ENCODE measurements at regions not wholly inside any gene's neighbourhood (a gene's known extent, or its start where the extent isn't known, plus 50 kb on each side); places are given as distances from the start of the nearest gene placed in this dataset.

DNA sequence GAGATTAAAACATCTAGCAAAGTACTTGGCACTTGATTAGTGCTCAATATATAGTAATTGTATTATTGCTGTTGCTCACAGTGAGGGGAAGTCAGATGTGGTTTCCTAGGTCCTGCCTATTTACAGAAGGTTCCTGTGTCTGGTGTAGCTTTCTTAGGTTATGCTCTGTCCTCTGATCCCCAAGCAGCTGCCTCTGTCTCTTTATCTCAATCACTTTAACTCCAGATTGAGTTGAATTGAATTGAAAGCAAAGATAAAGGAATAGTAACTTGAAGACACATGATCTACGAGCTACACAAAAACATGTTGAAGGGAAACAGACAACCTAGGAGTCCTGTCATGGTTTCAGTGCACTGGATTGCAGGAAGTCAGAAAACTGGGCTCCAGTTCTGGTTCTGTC lies 113.9 kb upstream of the ADAMTSL1 start:
- Histone ChIP-seq H3K4me2 (ENCODE audit: low read depth, low read length) (no peak overlapping the region), H3K4me3 (replicated peaks in 1 of 3; ENCODE audit: insufficient read depth in 1 of 3, low read depth in 2 of 3, low read length in 3 of 3) (no peak overlapping the region), H4K20me1 (ENCODE audit: insufficient read depth, low read length) (no peaks in the 10 kb centered on the region), H3K79me2 (ENCODE audit: insufficient read depth, low read length) (no peaks in the 10 kb centered on the region), H3K9ac (ENCODE audit: insufficient read depth, low read depth, low read length) (no peak overlapping the region), H3K27ac (ENCODE audit: extremely low read length, insufficient read depth, low read length) (no peak overlapping the region), H3K27me3 (ENCODE audit: control insufficient read depth in 1 of 2, insufficient read depth in 2 of 2, low read length in 2 of 2) (no peaks in the 10 kb centered on the region), H2AFZ (ENCODE audit: low read length) (no peak overlapping the region), H3K4me1 (ENCODE audit: insufficient read depth, low read length) (no peaks in the 10 kb centered on the region), H3K9me3 (ENCODE audit: low read length) (no peaks in the 10 kb centered on the region), H3K36me3 (replicated peaks in 1 of 2; ENCODE audit: control insufficient read depth in 1 of 2, insufficient read depth in 2 of 2, low read length in 2 of 2) (no peaks in the 10 kb centered on the region)
- no peak for ATAC-seq
- POLR2A ChIA-PET, result no interaction called here
- CTCF ChIA-PET (ENCODE audit: low intra/inter-chr PET ratio, low total read pairs), result no interaction called here
- 0% methylated on average over 1 of the region's 1 CpG for WGBS (ENCODE audit: low lambda C conversion rate)
- no peak for FAIRE-seq
- in situ Hi-C loops (cut with HindIII; ENCODE audit: extremely low pct_ligation_motif_present, low pct_unique_long_range_greater_than_20kb), result no loop called here
- BruUV-seq (replicated peaks), result no TSS peak
- TF ChIP-seq, protein P1, sequence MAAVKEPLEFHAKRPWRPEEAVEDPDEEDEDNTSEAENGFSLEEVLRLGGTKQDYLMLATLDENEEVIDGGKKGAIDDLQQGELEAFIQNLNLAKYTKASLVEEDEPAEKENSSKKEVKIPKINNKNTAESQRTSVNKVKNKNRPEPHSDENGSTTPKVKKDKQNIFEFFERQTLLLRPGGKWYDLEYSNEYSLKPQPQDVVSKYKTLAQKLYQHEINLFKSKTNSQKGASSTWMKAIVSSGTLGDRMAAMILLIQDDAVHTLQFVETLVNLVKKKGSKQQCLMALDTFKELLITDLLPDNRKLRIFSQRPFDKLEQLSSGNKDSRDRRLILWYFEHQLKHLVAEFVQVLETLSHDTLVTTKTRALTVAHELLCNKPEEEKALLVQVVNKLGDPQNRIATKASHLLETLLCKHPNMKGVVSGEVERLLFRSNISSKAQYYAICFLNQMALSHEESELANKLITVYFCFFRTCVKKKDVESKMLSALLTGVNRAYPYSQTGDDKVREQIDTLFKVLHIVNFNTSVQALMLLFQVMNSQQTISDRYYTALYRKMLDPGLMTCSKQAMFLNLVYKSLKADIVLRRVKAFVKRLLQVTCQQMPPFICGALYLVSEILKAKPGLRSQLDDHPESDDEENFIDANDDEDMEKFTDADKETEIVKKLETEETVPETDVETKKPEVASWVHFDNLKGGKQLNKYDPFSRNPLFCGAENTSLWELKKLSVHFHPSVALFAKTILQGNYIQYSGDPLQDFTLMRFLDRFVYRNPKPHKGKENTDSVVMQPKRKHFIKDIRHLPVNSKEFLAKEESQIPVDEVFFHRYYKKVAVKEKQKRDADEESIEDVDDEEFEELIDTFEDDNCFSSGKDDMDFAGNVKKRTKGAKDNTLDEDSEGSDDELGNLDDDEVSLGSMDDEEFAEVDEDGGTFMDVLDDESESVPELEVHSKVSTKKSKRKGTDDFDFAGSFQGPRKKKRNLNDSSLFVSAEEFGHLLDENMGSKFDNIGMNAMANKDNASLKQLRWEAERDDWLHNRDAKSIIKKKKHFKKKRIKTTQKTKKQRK (IDR thresholded peaks at IDR 0.05; ENCODE audit: low read length), result no peak
- TF ChIP-seq ZNF556 (CRISPR knock-in tag; IDR thresholded peaks at IDR 0.05; ENCODE audit: borderline replicate concordance) (no peak), CHCHD3 (CRISPR knock-in tag; IDR thresholded peaks at IDR 0.05) (no peak), PHF21A (CRISPR knock-in tag; IDR thresholded peaks at IDR 0.05) (no peak), WIZ (CRISPR knock-in tag; IDR thresholded peaks at IDR 0.05) (no peak), ZMAT5 (CRISPR knock-in tag; IDR thresholded peaks at IDR 0.05; ENCODE audit: borderline replicate concordance, low read depth) (no peak), RAD21 (CRISPR knock-in tag; IDR thresholded peaks at IDR 0.05) (no peak), POLR2G (IDR thresholded peaks at IDR 0.05; ENCODE audit: low read depth, low read length) (no peak), ZFP37 (CRISPR knock-in tag; IDR thresholded peaks at IDR 0.05; ENCODE audit: borderline replicate concordance) (no peak), ZFY (CRISPR knock-in tag; IDR thresholded peaks at IDR 0.05) (no peak)
- TF ChIP-seq, protein P2, sequence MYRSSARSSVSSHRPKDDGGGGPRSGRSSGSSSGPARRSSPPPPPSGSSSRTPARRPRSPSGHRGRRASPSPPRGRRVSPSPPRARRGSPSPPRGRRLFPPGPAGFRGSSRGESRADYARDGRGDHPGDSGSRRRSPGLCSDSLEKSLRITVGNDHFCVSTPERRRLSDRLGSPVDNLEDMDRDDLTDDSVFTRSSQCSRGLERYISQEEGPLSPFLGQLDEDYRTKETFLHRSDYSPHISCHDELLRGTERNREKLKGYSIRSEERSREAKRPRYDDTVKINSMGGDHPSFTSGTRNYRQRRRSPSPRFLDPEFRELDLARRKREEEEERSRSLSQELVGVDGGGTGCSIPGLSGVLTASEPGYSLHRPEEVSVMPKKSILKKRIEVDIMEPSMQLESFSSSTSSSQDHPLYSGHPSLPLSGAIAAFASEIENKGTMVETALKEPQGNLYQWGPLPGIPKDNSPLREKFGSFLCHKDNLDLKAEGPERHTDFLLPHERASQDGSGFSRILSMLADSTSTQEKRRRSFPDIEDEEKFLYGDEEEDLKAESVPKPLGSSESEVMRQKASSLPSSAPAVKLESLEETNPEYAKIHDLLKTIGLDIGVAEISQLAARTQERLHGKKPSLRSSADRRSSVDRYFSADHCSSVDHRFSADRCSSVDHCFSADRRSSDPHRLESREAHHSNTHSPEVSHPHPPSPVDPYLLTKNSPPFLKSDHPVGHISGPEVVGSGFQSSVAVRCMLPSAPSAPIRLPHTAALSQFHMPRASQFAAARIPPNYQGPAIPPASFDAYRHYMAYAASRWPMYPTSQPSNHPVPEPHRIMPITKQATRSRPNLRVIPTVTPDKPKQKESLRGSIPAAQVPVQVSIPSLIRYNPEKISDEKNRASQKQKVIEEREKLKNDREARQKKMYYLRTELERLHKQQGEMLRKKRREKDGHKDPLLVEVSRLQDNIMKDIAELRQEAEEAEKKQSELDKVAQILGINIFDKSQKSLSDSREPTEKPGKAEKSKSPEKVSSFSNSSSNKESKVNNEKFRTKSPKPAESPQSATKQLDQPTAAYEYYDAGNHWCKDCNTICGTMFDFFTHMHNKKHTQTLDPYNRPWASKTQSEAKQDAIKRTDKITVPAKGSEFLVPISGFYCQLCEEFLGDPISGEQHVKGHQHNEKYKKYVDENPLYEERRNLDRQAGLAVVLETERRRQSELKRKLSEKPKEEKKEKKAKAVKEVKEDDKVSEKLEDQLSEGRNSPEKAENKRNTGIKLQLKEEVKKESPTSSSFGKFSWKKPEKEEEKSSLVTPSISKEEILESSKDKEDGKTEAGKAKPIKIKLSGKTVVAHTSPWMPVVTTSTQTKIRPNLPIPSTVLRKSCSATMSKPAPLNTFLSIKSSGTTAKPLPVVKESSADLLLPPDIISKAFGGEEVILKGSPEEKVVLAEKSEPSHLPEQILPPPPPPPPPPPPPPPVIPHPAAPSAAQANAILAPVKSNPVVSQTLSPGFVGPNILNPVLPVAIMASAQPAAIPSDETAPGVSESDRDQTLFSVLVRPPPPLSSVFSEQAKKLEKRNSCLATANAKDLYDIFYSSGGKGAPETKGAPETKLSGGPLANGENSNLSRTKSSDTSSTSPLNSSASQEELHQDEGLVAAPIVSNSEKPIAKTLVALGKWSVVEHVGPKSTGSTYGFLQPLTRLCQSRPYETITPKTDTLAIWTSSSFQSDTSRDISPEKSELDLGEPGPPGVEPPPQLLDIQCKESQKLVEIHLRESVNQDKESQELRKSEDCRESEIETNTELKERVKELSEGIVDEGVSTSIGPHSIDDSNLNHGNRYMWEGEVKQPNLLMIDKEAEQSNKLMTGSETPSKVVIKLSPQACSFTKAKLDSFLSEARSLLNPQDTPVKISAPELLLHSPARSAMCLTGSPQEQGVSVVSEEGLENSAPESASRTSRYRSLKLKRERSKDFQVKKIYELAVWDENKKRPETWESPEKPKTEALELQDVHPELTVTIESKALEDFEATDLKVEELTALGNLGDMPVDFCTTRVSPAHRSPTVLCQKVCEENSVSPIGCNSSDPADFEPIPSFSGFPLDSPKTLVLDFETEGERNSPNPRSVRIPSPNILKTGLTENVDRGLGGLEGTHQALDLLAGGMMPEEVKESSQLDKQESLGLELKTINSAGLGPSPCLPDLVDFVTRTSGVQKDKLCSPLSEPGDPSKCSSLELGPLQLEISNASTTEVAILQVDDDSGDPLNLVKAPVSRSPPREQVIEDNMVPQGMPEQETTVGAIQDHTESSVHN (CRISPR knock-in tag; IDR thresholded peaks at IDR 0.05), result no peak
- intact Hi-C loops (cut with micrococcal nuclease; ENCODE audit: unreplicated experiment), result no loop called here
- DNase-seq (ENCODE audit: low spot score), result no peak

Measured in HepG2 (cell line).